Left hindlimb (tissue), 1 donor: ENCODE measurements at regions not wholly inside any gene's neighbourhood (a gene's known extent, or its start where the extent isn't known, plus 50 kb on each side); places are given as distances from the start of the nearest gene placed in this dataset.

ENCODE experiments used
- DNase-seq: peaks from one replicate; pipeline ENCODE4 v3.0.0-alpha.2; 2018

GRCh38 chr3:194281766-194282165, 69.4 kb downstream of the CPN2 start:
- DNase-seq = no peak

GRCh38 chr3:194282436-194283122, 68.5 kb downstream of the CPN2 start:
- DNase-seq = peak; percentile 71

- no peak for DNase-seq
These were observed 67.7 kb downstream of the CPN2 start for GRCh38 chr3:194283221-194284006.

GRCh38 chr3:194284351-194284750, 66.8 kb downstream of the CPN2 start:
- DNase-seq = peak; percentile 12

GRCh38 chr3:194285024-194285849, 65.9 kb downstream of the CPN2 start:
- peak; percentile 37 for DNase-seq

GRCh38 chr3:194285850-194286197, 65.3 kb downstream of the CPN2 start:
- peak; percentile 47 for DNase-seq

GRCh38 chr3:194286375-194287146, 64.6 kb downstream of the CPN2 start:
- DNase-seq = peak; percentile 22

- DNase-seq = peak; percentile 23
These were observed 63.8 kb downstream of the CPN2 start for GRCh38 chr3:194287374-194287773.

GRCh38 chr3:194287977-194288706, 63.0 kb downstream of the CPN2 start:
- no peak for DNase-seq
